ENCODE measurements at regions not wholly inside any gene's neighbourhood (a gene's known extent, or its start where the extent isn't known, plus 50 kb on each side); places are given as distances from the start of the nearest gene placed in this dataset.

DNA sequence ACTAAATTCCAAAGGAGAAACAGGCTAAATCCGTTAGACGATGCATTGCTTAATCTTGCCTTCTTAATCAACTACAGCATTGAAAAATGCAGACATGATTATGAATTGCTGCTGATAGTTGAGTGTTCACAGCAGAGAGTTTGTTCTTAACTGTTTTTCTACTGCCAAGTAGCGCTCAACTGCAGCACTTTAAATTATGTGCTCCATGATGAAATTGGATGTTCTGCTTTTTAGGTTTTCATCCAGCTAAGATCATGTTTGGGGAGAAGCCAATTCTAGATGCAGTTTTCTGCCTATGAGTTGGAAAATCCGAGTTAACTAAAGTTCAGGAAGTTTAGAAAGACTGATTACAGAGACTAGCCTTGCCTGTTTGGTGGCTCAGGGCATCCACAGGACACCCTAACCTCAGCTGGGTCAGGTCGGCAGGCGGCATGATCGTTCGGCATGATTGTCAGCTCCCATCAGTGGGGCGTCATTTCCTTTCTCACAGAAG, 119.4 kb upstream of the PIEZO2 start:
- Histone ChIP-seq H3K4me3 (ENCODE audit: low read depth, low read length) (no peak overlapping the region), H3K4me1 (ENCODE audit: control insufficient read depth, insufficient read depth, low read length) (no peaks in the 10 kb centered on the region), H3K9me3 (ENCODE audit: control insufficient read depth, insufficient read depth, low read depth, low read length) (no peaks in the 10 kb centered on the region), H3K36me3 (ENCODE audit: control insufficient read depth in 2 of 2, insufficient read depth in 1 of 2, low read length in 2 of 2) (no peaks in the 10 kb centered on the region), H3K27ac (ENCODE audit: extremely low read depth, low read depth, low read length) (no peak overlapping the region)
- TF ChIP-seq, protein P1, sequence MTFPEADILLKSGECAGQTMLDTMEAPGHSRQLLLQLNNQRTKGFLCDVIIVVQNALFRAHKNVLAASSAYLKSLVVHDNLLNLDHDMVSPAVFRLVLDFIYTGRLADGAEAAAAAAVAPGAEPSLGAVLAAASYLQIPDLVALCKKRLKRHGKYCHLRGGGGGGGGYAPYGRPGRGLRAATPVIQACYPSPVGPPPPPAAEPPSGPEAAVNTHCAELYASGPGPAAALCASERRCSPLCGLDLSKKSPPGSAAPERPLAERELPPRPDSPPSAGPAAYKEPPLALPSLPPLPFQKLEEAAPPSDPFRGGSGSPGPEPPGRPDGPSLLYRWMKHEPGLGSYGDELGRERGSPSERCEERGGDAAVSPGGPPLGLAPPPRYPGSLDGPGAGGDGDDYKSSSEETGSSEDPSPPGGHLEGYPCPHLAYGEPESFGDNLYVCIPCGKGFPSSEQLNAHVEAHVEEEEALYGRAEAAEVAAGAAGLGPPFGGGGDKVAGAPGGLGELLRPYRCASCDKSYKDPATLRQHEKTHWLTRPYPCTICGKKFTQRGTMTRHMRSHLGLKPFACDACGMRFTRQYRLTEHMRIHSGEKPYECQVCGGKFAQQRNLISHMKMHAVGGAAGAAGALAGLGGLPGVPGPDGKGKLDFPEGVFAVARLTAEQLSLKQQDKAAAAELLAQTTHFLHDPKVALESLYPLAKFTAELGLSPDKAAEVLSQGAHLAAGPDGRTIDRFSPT (tag by site-specific recombination; IDR thresholded peaks at IDR 0.05): no peak
- TF ChIP-seq ZNF121 (tag by site-specific recombination; IDR thresholded peaks at IDR 0.05) (no peak), ZNF114 (tag by site-specific recombination; IDR thresholded peaks at IDR 0.05) (no peak), ZNF335 (tag by site-specific recombination; conservative IDR thresholded peaks at IDR 0.05) (no peak), ZNF610 (tag by site-specific recombination; IDR thresholded peaks at IDR 0.05; ENCODE audit: borderline replicate concordance) (no peak), ZNF701 (tag by site-specific recombination; IDR thresholded peaks at IDR 0.05) (no peak), YY2 (tag by site-specific recombination; IDR thresholded peaks at IDR 0.05) (no peak), TCF7L2 (IDR thresholded peaks at IDR 0.05; ENCODE audit: borderline replicate concordance, low read depth, low read length) (no peak), ZNF664 (tag by site-specific recombination; IDR thresholded peaks at IDR 0.05) (no peak), OSR2 (tag by site-specific recombination; IDR thresholded peaks at IDR 0.05) (no peak), ZNF146 (tag by site-specific recombination; IDR thresholded peaks at IDR 0.05) (no peak), ZIC2 (tag by site-specific recombination; IDR thresholded peaks at IDR 0.05) (no peak), ZNF660 (tag by site-specific recombination; IDR thresholded peaks at IDR 0.05) (no peak)
- TF ChIP-seq, protein P2, sequence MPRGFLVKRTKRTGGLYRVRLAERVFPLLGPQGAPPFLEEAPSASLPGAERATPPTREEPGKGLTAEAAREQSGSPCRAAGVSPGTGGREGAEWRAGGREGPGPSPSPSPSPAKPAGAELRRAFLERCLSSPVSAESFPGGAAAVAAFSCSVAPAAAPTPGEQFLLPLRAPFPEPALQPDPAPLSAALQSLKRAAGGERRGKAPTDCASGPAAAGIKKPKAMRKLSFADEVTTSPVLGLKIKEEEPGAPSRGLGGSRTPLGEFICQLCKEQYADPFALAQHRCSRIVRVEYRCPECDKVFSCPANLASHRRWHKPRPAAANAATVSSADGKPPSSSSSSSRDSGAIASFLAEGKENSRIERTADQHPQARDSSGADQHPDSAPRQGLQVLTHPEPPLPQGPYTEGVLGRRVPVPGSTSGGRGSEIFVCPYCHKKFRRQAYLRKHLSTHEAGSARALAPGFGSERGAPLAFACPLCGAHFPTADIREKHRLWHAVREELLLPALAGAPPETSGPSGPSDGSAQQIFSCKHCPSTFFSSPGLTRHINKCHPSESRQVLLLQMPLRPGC (tag by site-specific recombination; IDR thresholded peaks at IDR 0.05): no peak
- TF ChIP-seq, protein P3, sequence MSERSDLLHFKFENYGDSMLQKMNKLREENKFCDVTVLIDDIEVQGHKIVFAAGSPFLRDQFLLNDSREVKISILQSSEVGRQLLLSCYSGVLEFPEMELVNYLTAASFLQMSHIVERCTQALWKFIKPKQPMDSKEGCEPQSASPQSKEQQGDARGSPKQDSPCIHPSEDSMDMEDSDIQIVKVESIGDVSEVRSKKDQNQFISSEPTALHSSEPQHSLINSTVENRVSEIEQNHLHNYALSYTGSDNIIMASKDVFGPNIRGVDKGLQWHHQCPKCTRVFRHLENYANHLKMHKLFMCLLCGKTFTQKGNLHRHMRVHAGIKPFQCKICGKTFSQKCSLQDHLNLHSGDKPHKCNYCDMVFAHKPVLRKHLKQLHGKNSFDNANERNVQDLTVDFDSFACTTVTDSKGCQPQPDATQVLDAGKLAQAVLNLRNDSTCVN (tag by site-specific recombination; optimal IDR thresholded peaks at IDR 0.05): no peak
- POLR2A ChIA-PET: no interaction called here
- CTCF ChIA-PET: interaction anchor here (0.6 to 0.7 kb wide), 2 partner anchors 30 to 646 kb away, joined by 3 read pairs; no protein-coding TSS in a partner anchor

DNA sequence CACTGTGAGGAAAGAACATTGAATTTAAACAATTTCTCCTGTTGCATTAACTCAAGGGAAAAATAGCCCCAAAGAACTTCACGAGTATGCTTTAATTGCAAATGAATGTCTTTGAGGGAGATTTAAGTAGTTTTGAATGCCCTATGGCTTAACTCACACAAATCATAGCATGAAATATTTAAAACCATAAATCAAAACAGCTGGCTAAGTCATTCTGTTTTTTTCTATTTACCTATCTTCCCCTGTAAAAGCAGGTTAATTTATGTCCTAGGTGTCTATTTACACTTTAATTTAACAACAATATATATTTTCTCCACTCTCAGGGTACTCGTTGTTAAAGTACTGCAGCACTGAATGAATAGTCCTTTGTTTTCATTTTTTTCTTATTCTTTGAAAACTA, 118.8 kb upstream of the PIEZO2 start:
- no peak overlapping the region for H3K4me3 ChIP-seq (ENCODE audit: low read depth, low read length)
- CTCF ChIA-PET: interaction anchor here (0.6 kb wide), 1 partner anchor 646 kb away, joined by 3 read pairs; no protein-coding TSS in a partner anchor
- H3K27ac ChIP-seq (ENCODE audit: extremely low read depth, low read depth, low read length): no peak overlapping the region
- H3K4me1 ChIP-seq (ENCODE audit: control insufficient read depth, insufficient read depth, low read length): no peaks in the 10 kb centered on the region
- no peaks in the 10 kb centered on the region for H3K36me3 ChIP-seq (ENCODE audit: control insufficient read depth in 2 of 2, insufficient read depth in 1 of 2, low read length in 2 of 2)
- POLR2A ChIA-PET: no interaction called here
- no peak for TF ChIP-seq HOXD13 (CRISPR knock-in tag; IDR thresholded peaks at IDR 0.05; ENCODE audit: borderline replicate concordance)
- TF ChIP-seq, protein P4, sequence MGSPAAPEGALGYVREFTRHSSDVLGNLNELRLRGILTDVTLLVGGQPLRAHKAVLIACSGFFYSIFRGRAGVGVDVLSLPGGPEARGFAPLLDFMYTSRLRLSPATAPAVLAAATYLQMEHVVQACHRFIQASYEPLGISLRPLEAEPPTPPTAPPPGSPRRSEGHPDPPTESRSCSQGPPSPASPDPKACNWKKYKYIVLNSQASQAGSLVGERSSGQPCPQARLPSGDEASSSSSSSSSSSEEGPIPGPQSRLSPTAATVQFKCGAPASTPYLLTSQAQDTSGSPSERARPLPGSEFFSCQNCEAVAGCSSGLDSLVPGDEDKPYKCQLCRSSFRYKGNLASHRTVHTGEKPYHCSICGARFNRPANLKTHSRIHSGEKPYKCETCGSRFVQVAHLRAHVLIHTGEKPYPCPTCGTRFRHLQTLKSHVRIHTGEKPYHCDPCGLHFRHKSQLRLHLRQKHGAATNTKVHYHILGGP (tag by site-specific recombination; IDR thresholded peaks at IDR 0.05): no peak
- no peak for TF ChIP-seq KLF9 (tag by site-specific recombination; IDR thresholded peaks at IDR 0.05; ENCODE audit: low read depth)
- no peak for TF ChIP-seq ZNF549 (tag by site-specific recombination; IDR thresholded peaks at IDR 0.05)
- TF ChIP-seq ZNF76 (tag by site-specific recombination; IDR thresholded peaks at IDR 0.05; ENCODE audit: borderline replicate concordance, low read depth): no peak
- TF ChIP-seq ZNF292 (tag by site-specific recombination; IDR thresholded peaks at IDR 0.05; ENCODE audit: borderline replicate concordance, low read depth): no peak
- no peak for TF ChIP-seq ZNF302 (tag by site-specific recombination; IDR thresholded peaks at IDR 0.05; ENCODE audit: low read depth)
- TF ChIP-seq EGR2 (tag by site-specific recombination; IDR thresholded peaks at IDR 0.05; ENCODE audit: low read depth): no peak
- TF ChIP-seq ZNF654 (tag by site-specific recombination; IDR thresholded peaks at IDR 0.05; ENCODE audit: low read depth): no peak
- TF ChIP-seq ZNF155 (tag by site-specific recombination; IDR thresholded peaks at IDR 0.05): no peak
- TF ChIP-seq ZNF701 (tag by site-specific recombination; IDR thresholded peaks at IDR 0.05): no peak
- no peaks in the 10 kb centered on the region for H3K9me3 ChIP-seq (ENCODE audit: control insufficient read depth, insufficient read depth, low read depth, low read length)
